ENCODE measurements at regions not wholly inside any gene's neighbourhood (a gene's known extent, or its start where the extent isn't known, plus 50 kb on each side); places are given as distances from the start of the nearest gene placed in this dataset.

DNA sequence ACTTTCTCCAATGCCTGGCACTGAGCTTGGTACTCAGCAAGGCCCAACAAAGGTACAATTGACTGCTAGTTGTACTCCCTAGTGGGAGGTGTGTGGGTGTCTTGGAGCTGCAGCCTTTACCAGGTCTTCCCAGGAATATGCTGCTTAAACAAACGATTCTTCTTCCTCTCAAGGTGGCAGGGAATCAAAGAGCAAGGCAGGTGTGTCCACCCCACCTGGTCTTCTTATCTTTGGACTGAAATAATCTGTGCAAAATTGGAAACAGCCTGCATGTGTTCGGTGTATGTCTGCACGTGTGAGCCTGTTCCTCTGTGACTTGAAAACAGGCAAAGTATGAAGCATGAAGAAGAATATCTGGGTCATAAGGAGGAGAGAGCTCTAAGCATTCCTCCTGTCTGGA, 235.3 kb downstream of the PTTG2 start:
- TF ChIP-seq, protein P1, sequence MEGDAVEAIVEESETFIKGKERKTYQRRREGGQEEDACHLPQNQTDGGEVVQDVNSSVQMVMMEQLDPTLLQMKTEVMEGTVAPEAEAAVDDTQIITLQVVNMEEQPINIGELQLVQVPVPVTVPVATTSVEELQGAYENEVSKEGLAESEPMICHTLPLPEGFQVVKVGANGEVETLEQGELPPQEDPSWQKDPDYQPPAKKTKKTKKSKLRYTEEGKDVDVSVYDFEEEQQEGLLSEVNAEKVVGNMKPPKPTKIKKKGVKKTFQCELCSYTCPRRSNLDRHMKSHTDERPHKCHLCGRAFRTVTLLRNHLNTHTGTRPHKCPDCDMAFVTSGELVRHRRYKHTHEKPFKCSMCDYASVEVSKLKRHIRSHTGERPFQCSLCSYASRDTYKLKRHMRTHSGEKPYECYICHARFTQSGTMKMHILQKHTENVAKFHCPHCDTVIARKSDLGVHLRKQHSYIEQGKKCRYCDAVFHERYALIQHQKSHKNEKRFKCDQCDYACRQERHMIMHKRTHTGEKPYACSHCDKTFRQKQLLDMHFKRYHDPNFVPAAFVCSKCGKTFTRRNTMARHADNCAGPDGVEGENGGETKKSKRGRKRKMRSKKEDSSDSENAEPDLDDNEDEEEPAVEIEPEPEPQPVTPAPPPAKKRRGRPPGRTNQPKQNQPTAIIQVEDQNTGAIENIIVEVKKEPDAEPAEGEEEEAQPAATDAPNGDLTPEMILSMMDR (IDR thresholded peaks at IDR 0.05), result no peak
- TF ChIP-seq POLR2A (IDR thresholded peaks at IDR 0.05) (no peak), POLR2AphosphoS5 (IDR thresholded peaks at IDR 0.05) (no peak)
- no peak for DNase-seq (ENCODE audit: low spot score in 2 of 2)
- no peaks in the 10 kb centered on the region for H3K36me3 ChIP-seq
- no peaks in the 10 kb centered on the region for H3K27me3 ChIP-seq
- intact Hi-C loops (cut with DNase I; ENCODE audit: low total_unique reads), result loop anchor here (10.0 kb wide), 1 partner anchor 139 kb away; no protein-coding TSS in a partner anchor
- no peak overlapping the region for H3K4me3 ChIP-seq
- no peak overlapping the region for H3K27ac ChIP-seq
- peaks cover 0 to 4% of the 10 kb centered on the region in 2 donors for H3K9me3 ChIP-seq
- H3K4me1 ChIP-seq, result no peaks in the 10 kb centered on the region

DNA sequence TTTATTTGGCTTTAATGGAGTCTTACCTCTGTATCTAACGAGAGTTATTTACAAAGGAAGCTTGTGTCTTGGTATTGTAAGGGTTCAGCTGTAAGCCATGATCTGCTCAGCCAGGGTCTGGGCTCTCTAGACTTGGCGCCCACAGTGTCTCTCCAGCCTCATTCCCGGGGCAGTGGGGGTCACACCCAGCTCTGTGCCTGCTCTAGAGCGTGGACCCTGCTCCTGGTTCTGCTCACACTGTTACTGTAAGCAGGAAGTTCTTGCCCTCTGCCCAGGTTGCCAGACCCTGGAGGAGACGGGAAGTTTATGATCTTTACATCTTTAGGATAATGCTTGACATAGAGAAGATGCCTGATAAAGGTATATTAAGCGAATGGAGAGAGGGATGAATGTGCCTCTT, 235.7 kb downstream of the PTTG2 start:
- no peak overlapping the region for H3K4me3 ChIP-seq
- no peak overlapping the region for H3K27ac ChIP-seq
- no peaks in the 10 kb centered on the region for H3K36me3 ChIP-seq
- H3K27me3 ChIP-seq, result no peaks in the 10 kb centered on the region
- no peaks in the 10 kb centered on the region for H3K4me1 ChIP-seq
- no peak for DNase-seq (ENCODE audit: low spot score in 2 of 2)
- intact Hi-C loops (cut with DNase I; ENCODE audit: low total_unique reads), result loop anchor here (10.0 kb wide), 1 partner anchor 139 kb away; no protein-coding TSS in a partner anchor
- H3K9me3 ChIP-seq, result peaks cover 0 to 4% of the 10 kb centered on the region in 2 donors
- TF ChIP-seq POLR2AphosphoS5 (IDR thresholded peaks at IDR 0.05) (no peak), POLR2A (IDR thresholded peaks at IDR 0.05) (no peak)
- TF ChIP-seq, protein P1 (IDR thresholded peaks at IDR 0.05), result no peak

DNA sequence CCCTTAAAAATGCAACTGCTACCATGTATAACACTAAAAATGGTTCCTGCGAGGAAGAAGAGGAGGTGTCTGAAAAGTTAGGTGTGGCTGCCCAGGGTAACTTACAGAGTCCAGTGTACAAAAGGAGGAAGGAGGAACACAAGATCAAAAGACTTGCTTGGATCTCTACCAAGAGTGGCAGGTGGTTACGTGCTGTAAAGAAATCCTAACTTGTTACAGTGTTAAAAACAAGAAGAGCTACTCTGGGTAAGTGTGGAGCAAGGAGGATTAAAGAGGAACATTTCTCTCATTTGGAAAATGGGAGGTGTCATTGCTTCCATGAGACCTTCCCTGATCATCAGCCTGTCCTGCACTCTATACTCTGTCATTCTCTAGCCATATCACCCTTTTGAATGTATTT, 242.0 kb downstream of the PTTG2 start:
- no peaks in the 10 kb centered on the region for H3K27me3 ChIP-seq
- TF ChIP-seq, protein P1 (IDR thresholded peaks at IDR 0.05), result no peak
- TF ChIP-seq POLR2AphosphoS5 (IDR thresholded peaks at IDR 0.05), result no peak
- TF ChIP-seq POLR2A (IDR thresholded peaks at IDR 0.05), result no peak
- H3K9me3 ChIP-seq, result no peaks in the 10 kb centered on the region
- intact Hi-C loops (cut with DNase I; ENCODE audit: low total_unique reads), result no loop called here
- H3K36me3 ChIP-seq, result no peaks in the 10 kb centered on the region
- H3K27ac ChIP-seq, result no peak overlapping the region
- H3K4me3 ChIP-seq, result no peak overlapping the region
- H3K4me1 ChIP-seq, result no peaks in the 10 kb centered on the region
- no peak for DNase-seq (ENCODE audit: low spot score in 2 of 2)

DNA sequence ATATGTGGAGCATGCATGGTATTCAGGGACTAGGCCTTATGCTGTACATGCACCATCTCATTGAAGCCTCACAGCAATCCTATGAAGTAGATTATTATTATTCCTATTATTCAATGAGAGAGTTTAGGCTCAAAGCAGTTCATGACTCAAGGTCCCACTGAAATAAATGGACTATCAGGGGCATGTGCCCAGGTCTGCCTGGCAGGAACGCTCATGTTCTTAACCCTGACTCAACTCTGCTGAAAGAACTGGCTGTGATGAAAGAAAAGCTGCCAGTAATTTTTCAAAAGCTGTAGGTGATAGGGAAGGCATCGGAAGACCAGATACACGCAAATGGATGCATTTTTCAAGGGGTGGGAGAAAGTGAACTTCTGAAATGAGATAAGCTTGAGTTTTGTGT, 243.4 kb downstream of the PTTG2 start:
- Histone ChIP-seq H3K36me3 (no peaks in the 10 kb centered on the region), H3K4me1 (no peaks in the 10 kb centered on the region), H3K4me3 (no peak overlapping the region), H3K27ac (no peak overlapping the region), H3K27me3 (no peaks in the 10 kb centered on the region), H3K9me3 (no peaks in the 10 kb centered on the region)
- intact Hi-C loops (cut with DNase I; ENCODE audit: low total_unique reads), result no loop called here
- TF ChIP-seq POLR2AphosphoS5 (IDR thresholded peaks at IDR 0.05) (no peak), POLR2A (IDR thresholded peaks at IDR 0.05) (no peak)
- TF ChIP-seq, protein P1 (IDR thresholded peaks at IDR 0.05), result no peak
- DNase-seq (ENCODE audit: low spot score in 2 of 2), result no peak

DNA sequence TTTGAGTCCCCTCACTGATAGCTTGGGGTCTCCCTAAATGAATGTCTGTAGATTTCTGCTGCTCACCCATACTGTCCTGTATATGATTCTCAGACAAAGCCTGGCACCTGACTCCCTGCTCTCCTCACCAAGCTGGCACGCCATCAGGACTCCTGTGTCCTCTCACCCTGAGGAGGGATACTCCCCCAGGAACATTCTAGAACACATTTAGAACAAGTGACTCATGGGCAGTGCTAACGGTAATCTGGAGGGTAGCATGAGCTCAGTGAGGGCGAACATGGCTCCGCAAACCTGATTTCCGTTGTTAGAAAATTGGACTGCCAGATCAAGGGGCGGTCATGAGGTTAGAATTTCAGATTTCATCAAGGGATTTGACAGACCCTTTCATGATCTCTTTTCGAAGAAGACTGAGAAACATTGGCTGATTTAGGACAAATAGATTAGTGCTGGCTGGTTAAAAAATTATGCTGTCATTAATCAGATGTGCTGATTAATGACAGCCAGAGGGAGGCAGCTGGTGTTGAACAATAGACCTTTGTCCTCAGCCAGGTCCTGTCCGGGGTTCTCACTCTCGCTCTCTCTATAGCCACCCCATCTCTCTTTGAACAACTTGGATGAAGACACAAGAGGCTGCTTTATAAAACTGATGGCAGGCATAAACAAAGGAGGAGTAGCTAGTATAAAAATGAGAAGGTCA, 244.3 kb downstream of the PTTG2 start:
- no peak for TF ChIP-seq POLR2AphosphoS5 (IDR thresholded peaks at IDR 0.05)
- TF ChIP-seq, protein P1 (IDR thresholded peaks at IDR 0.05), result no peak
- no peak for TF ChIP-seq POLR2A (IDR thresholded peaks at IDR 0.05)
- Histone ChIP-seq H3K4me1 (no peaks in the 10 kb centered on the region), H3K36me3 (no peaks in the 10 kb centered on the region), H3K9me3 (no peaks in the 10 kb centered on the region), H3K27me3 (no peaks in the 10 kb centered on the region), H3K27ac (no peak overlapping the region), H3K4me3 (no peak overlapping the region)
- DNase-seq (ENCODE audit: low spot score in 2 of 2), result no peak
- intact Hi-C loops (cut with DNase I; ENCODE audit: low total_unique reads), result no loop called here

Measured in breast epithelium (tissue), 4 donors.